Thyroid gland (tissue), 4 donors: ENCODE measurements at regions not wholly inside any gene's neighbourhood (a gene's known extent, or its start where the extent isn't known, plus 50 kb on each side); places are given as distances from the start of the nearest gene placed in this dataset.

ENCODE experiments used
- CTCF ChIP-seq, 6 experiments: fragments of 200-600 bp in 3 of 6; fragments of 450-650 bp in 3 of 6; sonication (generic) in 3 of 6; IDR thresholded peaks; one replicate each; pipeline ENCODE4 v1.5.1; 2016 to 2019; ENCODE audit warnings: antibody characterized with exemption in 6 of 6, mild to moderate bottlenecking in 2 of 6, inconsistent platforms in 1 of 6, moderate library complexity in 1 of 6
- POLR2A ChIP-seq, 2 donors: fragments of 450-650 bp; IDR thresholded peaks; one replicate each; pipeline ENCODE4 v1.6.1; 2017; ENCODE audit warnings: antibody characterized with exemption in 2 of 2, mild to moderate bottlenecking in 2 of 2, moderate library complexity in 1 of 2

GRCh38 chr10:129393812-129394211, 73.2 kb upstream of the MGMT start:
- TF ChIP-seq POLR2A (IDR thresholded peaks at IDR 0.05): no peak
- TF ChIP-seq CTCF (IDR thresholded peaks at IDR 0.05): no peak
